ENCODE measurements at regions not wholly inside any gene's neighbourhood (a gene's known extent, or its start where the extent isn't known, plus 50 kb on each side); places are given as distances from the start of the nearest gene placed in this dataset.

- no peak for DNase-seq (ENCODE audit: low read depth)
Observed at GRCh38 chr1:234697015-234697414, 87.0 kb upstream of the IRF2BP2 start.

DNA sequence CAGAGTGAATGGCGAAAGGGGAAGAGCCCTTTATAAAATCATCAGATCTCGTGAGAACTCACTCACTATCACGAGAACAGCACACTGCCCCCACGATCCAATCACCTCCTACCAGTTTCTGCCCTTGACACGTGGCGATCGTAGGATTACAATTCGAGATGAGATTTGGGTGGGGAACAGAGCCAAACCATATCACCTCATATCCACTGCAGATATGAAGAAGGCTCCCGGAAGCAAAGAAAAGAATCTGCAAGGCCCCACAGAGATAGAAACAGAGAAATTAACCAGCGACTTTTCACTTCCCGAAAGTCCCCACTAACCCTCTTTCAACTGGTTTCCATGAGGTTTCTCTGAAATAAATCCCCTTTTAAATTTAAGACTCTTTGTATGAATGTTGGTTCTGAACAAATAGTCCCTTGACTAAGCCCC lies 86.2 kb upstream of the IRF2BP2 start:
- DNase-seq (ENCODE audit: low read depth) = no peak

DNA sequence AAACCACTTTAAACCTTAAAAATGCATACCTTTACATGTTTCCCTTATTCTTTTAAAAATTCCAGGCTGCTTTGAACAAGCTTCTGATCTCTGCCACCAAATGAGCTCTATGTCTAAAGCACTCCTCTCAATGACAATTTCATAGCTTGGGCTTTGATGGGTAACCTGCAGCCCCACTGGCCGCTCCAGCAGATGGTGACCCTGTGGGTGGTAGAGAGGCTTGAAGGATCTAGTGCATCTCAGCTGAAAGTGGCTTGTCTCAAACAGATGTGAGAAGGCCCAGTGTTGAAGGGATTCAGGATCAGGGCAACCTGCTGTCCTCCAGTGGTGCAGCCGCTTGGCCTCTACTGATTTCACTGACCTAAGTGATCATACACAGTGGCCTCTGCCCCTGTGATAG lies 84.7 kb upstream of the IRF2BP2 start:
- DNase-seq (ENCODE audit: low read depth) = no peak

GRCh38 chr1:234692966-234693580 lies 83.1 kb upstream of the IRF2BP2 start:
- no peak for DNase-seq (ENCODE audit: low read depth)

DNA sequence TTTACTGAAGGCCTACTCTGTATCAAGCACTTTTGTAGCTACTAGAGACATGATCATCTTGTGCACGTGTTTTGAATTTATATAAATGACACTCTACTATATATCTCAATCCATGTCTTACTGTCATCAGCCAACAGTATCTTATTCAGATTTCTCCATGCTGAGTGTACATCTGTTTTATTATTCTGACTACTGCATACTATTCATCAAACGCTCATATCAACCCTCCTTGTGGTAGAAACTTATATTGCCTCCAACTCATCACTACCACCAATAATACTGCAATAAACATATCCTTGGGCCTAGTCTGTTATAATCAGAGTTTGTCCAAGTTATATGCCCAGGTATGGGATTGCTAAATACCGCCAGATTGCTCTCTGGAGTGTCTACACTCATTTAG lies 81.6 kb upstream of the IRF2BP2 start:
- DNase-seq (ENCODE audit: low read depth) = no peak

DNA sequence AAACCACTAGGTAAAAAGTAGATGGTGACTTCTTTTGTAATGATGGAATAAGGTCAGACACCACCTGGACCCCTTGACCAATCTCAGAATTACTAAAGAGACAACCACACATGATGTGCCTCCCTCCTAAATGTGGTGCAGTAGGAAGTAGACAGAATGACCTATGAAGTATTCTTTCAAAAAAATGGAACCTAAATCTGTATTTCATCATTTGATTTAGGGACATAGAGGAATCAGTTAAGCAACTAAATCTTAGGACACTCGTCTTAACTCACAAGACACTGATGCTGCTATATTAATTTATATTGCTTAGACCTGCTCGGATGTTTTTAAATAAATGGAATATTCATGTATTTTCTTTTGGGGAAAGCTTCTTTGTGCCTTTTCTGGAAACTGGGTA lies 80.9 kb upstream of the IRF2BP2 start:
- no peak for DNase-seq (ENCODE audit: low read depth)

DNA sequence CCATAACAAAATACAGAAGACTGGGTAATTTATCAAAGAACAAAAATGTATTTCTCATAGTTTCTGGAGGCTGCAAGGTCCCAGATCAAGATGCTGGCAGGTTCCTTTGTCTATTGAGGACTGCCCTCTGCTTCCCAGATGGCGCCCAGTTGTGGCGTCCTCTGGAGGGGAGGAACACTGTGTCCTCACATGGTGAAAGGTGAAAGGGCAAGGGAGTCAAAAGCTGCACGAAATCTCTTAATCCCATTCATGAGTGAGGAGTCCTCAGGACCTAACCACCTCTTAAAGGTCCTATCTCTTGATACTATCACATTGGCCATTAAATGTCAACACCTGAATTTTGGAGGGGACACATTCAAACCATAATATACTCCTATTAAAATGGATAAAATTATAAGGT lies 79.3 kb upstream of the IRF2BP2 start:
- DNase-seq (ENCODE audit: low read depth) = no peak

DNA sequence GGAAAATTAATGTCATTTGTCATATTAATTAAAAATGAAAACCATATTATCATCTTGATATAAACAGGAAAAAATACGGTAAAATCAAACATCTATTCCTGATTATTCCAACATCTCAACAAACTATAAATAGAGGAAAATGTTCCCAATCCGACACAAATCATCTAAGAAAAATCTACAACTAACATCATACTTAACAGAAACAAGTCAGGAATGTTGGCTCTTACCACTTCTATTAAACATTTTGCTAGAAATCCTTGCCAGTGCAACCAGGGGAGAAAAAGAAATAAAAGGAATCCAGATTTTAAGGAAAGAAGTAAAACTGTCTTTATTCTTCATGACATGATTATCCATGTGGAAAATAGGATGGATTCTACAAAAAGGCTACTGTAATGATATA lies 77.0 kb upstream of the IRF2BP2 start:
- no peak for DNase-seq (ENCODE audit: low read depth)

- no peak for DNase-seq (ENCODE audit: low read depth)
Observed at GRCh38 chr1:234686035-234686434, 76.1 kb upstream of the IRF2BP2 start.

- no peak for DNase-seq (ENCODE audit: low read depth)
Observed at GRCh38 chr1:234684856-234685255, 74.9 kb upstream of the IRF2BP2 start.

DNA sequence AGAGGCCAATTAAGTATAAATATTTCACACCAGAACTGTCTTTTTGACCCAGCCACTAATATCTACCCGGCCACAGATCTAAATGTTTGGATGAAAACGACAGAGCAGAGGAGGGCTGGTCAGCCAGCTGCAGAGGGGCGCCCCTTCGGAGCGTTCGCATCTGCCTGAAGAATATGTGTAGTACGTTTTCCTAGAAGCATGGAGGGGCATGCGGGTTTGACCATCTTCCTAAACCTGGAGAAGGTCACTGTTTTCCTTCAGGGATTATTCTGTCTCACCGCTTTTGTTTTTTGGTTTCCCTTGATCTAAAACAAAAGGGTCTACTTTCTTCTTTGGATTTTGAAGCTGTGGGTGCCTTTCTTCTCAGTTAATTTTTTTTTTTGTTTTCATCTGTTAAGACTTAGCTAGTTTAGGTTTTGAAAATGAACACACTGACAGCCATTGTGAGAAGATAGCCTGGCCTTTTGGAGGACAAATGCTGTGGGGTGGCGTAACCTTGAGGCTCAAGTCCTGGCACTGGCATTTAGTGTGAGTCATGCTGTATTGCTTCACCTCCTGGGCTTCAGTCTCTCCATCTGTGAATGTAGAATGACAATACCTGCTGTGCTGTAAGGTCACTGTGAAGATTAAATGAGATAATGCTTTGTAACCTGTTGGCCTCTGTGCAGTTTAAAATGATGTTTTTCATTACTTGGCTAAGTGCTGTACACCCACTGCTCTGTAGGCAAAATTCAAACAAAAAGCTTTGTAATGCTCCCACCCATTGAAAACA lies 74.1 kb upstream of the IRF2BP2 start:
- no peak for DNase-seq (ENCODE audit: low read depth)

GRCh38 chr1:234683127-234683860 lies 73.3 kb upstream of the IRF2BP2 start:
- no peak for DNase-seq (ENCODE audit: low read depth)

DNA sequence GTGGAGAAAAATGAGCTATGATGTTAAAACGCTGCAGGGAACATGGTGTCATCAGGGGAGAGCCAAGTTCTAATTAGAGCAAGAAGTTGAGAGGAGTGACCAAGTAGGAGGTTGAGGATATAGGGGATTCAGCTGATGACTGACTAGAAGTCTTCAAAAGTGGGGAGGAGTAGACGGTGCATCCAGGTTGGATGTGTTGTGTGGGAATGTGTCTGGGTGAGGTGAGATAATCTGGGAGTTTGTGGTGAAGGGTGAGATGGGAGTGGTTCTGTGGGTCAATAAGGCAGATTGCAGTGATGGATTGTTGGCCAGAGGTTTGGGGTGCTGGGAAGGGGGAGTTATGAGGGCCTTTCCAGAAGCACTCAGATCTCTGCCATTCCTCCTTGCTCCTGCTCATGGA lies 72.0 kb upstream of the IRF2BP2 start:
- no peak for DNase-seq (ENCODE audit: low read depth)

- no peak for DNase-seq (ENCODE audit: low read depth)
Observed at GRCh38 chr1:234681065-234681464, 71.1 kb upstream of the IRF2BP2 start.

GRCh38 chr1:234680331-234680904 lies 70.4 kb upstream of the IRF2BP2 start:
- DNase-seq (ENCODE audit: low read depth) = no peak

DNA sequence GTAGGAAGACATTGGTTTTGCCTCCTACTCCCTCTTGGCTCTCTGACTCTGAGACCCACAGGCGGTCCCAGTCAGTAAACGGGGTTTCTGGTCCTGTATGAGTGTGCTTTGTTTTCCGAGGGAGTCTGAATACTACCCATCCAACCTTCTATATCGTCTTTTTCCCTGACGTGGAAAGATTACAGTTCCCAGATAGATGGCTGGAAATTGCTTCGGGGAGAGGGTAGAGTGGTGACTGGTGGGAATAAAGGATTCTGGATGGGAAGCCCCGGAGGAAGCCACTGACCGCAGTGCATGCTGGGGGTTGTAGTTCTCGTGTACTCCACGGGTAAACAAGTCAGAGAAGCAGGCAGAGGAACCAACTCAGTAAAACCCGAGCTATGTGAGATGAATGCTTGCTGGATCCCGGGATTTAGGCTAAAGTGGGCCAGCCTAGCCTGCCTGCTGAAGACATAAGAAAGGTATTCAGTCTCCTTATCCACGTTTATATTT lies 66.2 kb upstream of the IRF2BP2 start:
- DNase-seq (ENCODE audit: low read depth) = peak; percentile 21

DNA sequence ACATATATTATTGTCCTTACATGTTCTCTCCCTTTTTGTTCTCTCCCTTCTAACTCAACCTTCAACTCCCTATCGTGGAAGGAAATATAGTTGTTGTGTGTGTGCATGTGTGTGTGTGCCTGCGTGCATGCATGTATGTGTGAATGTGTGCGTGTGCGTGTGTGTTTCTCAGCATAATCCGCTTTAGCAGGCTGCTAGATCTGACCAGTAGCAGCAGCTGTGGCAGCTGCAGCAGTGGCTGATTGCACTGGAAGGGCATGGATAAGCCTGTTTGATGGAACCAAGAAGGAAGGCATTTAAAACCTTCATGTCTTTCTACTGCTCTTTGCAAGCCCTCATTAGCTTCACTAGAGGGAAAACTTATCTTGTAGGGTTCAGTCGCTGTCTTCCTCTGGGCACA lies 65.6 kb upstream of the IRF2BP2 start:
- DNase-seq (ENCODE audit: low read depth) = no peak

GRCh38 chr1:234675006-234675405 lies 65.0 kb upstream of the IRF2BP2 start:
- no peak for DNase-seq (ENCODE audit: low read depth)

DNA sequence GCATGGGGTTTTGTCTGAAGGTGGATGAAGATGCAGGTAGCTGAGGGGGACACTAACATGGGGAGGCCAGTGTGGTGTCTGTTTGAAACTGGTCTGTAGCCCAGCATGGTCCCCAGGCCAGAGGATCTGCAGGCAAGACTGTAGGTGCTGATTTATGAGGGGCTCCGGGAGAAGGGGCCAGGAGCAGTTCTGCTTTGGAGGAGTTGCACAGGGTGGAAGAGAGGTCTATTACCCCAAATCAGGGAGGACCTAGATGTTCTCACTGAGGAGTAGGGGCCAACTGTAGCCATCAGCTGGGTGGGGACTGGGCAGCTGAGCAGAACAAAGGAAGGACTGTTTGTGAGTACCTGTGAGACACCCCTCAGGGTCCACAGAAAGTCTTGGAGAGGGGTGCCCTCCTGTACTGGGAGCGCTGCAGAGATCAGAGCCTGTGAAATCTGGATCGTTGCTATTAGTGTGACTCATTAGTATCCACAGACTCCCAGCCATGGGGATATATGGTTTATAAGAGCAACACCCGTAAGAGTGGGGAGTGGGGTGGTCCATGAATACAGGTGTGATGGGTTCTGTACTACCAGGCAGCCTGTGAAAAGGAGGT lies 64.3 kb upstream of the IRF2BP2 start:
- DNase-seq (ENCODE audit: low read depth) = no peak

- DNase-seq (ENCODE audit: low read depth) = no peak
Observed at GRCh38 chr1:234672349-234673135, 62.6 kb upstream of the IRF2BP2 start.

DNA sequence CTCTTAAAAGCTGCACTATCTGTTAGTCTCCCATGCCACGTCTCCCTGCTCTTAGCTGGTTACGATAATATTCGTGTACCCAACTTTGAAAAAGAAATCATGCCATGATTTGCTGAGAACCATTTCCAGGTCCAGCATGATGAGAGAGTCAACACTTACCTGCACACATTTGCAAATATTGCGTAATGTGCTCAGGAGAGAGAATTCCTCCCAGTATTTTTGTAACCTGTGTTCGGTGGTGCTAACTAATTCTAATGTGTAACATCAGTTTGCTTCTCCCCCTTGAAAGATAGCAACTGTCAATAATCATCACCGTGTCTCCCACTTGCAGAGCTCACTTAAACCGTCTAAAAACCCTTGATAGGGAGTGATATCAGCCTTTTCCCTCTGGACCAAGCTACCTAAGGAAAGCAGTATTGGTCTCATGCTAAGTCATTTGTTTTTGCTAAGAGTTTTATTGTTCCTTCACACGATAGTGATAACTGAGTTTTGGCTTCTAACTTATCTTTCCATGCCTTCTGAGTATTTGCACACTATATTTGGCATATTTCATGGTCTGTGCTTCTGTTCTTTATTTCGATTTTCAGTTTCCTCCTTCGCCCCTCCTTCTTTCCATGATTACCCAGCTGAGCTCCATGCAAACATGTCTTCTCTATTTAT lies 61.1 kb upstream of the IRF2BP2 start:
- DNase-seq (ENCODE audit: low read depth) = no peak
